K562 (cell line): ENCODE measurements at regions not wholly inside any gene's neighbourhood (a gene's known extent, or its start where the extent isn't known, plus 50 kb on each side); places are given as distances from the start of the nearest gene placed in this dataset.

ENCODE experiments used
- CBFA2T2 ChIP-seq: fragments of 450-650 bp; conservative IDR thresholded peaks from 2 replicates; pipeline ENCODE4 v1.6.1; 2017; ENCODE audit warnings: mild to moderate bottlenecking
- CEBPG ChIP-seq, 3 experiments: fragments of 200-800 bp in 1 of 3; sonication (Bioruptor generic) in 1 of 3; sonication (generic) in 1 of 3; formaldehyde crosslinking in 1 of 3; IDR thresholded peaks in 2 of 3; conservative IDR thresholded peaks in 1 of 3; 2 replicates each; pipeline versions ENCODE4 v1.6.1 to v1.8.0; 2016 to 2022; ENCODE audit warnings: missing compliant biosample characterization in 2 of 3, missing genetic modification characterization in 2 of 3, mild to moderate bottlenecking in 1 of 3, missing genetic modification reagents in 1 of 3
- CREB3L1 ChIP-seq: fragments of 450-650 bp; IDR thresholded peaks from 2 replicates; pipeline ENCODE4 v1.6.1; 2014; ENCODE audit warnings: low read depth, mild to moderate bottlenecking, moderate library complexity, borderline replicate concordance
- FIP1L1 ChIP-seq: fragments of 200-400 bp; formaldehyde crosslinking; IDR thresholded peaks from 2 replicates; pipeline ENCODE4 v1.6.1; 2018; ENCODE audit warnings: mild to moderate bottlenecking, low read depth, low read length; ENCODE audit not compliant: poor library complexity, severe bottlenecking
- HDAC1 ChIP-seq, 2 experiments: fragments of 450-650 bp; IDR thresholded peaks; 2 replicates each; pipeline ENCODE4 v1.6.1; 2016 to 2017; ENCODE audit warnings: inconsistent platforms in 1 of 2, mild to moderate bottlenecking in 1 of 2, moderate library complexity in 1 of 2
- KDM1A ChIP-seq, 2 experiments: fragments of 450-650 bp; IDR thresholded peaks; 2 replicates each; pipeline ENCODE4 v1.6.1; 2016; ENCODE audit warnings: mild to moderate bottlenecking in 2 of 2
- MAFK ChIP-seq: IDR thresholded peaks from 2 replicates; pipeline ENCODE4 v1.6.1; 2011; ENCODE audit warnings: low read length, improper control_type of control experiment
- NBN ChIP-seq: fragments of 450-650 bp; IDR thresholded peaks from 2 replicates; pipeline ENCODE4 v1.6.1; 2016; ENCODE audit warnings: low read depth, mild to moderate bottlenecking
- NR2C1 ChIP-seq, 2 experiments: fragments of 450-650 bp; IDR thresholded peaks; 2 replicates each; pipeline ENCODE4 v1.6.1; 2017; ENCODE audit warnings: mild to moderate bottlenecking in 2 of 2, antibody characterized with exemption in 1 of 2, inconsistent platforms in 1 of 2, missing compliant biosample characterization in 1 of 2, missing genetic modification characterization in 1 of 2
- PKNOX1 ChIP-seq: fragments of 450-650 bp; IDR thresholded peaks from 2 replicates; pipeline ENCODE4 v1.6.1; 2016
- POLR2AphosphoS5 ChIP-seq: IDR thresholded peaks from 2 replicates; pipeline ENCODE4 v1.6.1; 2011; ENCODE audit warnings: mild to moderate bottlenecking, low read depth, low read length, moderate library complexity; ENCODE audit not compliant: control insufficient read depth, insufficient read depth
- RBM34 ChIP-seq: fragments of 200-400 bp; formaldehyde crosslinking; IDR thresholded peaks from 2 replicates; pipeline ENCODE4 v1.6.1; 2018; ENCODE audit warnings: low read length, borderline replicate concordance; ENCODE audit not compliant: insufficient read depth
- SMARCC2 ChIP-seq: fragments of 450-650 bp; IDR thresholded peaks from 2 replicates; pipeline ENCODE4 v1.6.1; 2017; ENCODE audit warnings: antibody characterized with exemption, moderate library complexity, mild to moderate bottlenecking, low read depth
- TF ChIP-seq, protein P1 (sequence below), 2 experiments: fragments of 450-650 bp in 1 of 2; IDR thresholded peaks; 2 replicates each; pipeline ENCODE4 v1.6.1; 2011 to 2017; ENCODE audit warnings: low read depth in 2 of 2, antibody characterized with exemption in 1 of 2, borderline replicate concordance in 1 of 2, low read length in 1 of 2, mild to moderate bottlenecking in 1 of 2, mixed read lengths in 1 of 2; ENCODE audit not compliant: control insufficient read depth in 1 of 2
- TF ChIP-seq, protein P2 (sequence below): fragments of 450-650 bp; IDR thresholded peaks from 2 replicates; pipeline ENCODE4 v1.6.1; 2017; ENCODE audit warnings: antibody characterized with exemption, mild to moderate bottlenecking

DNA sequence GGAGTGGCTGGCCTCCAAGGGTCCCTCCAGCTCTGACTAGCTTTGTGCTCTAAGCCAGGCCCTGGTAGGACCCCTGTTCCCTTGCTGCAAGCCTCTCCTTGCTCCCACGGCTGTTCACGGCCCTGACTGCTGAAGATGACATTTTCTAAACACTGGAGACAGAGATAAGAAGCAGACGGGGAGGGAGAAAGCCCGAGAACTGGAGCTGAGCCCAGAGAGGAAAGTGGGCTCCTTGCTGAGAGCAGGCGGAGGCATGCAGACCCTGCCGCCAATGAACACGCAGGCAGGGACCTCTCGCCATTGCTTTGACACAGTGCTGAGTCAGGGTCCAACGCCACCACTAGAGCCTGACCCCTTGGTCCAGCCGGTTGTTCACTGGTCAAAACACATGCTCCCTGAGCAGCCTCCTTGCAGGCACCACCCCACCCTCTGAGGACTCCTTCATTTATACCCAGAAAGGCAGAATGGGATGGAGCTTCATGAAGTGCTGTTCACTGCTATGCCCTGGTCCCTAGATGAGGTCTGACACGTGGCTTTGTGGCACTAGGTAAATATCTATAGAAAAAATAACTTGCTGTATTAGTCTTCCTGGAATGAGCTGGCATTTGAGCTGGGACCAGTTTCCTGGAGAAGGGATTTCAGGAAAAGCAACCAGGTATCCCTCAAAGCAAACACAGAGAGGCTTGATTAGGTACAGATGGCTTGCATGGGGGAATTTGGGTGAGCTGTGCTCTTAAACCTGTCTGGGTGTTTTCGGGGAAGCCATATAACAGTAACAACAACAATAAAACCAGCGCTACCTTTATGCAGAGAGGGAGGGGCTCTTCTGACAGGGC, 65.7 kb downstream of the MCFD2 start (continued):
- TF ChIP-seq CREB3L1 (peak; percentile 55; the same call in 1 of the 2 replicates), HDAC1 (IDR thresholded peaks at IDR 0.05) (peak in 1 of 2 experiments; percentile 73; a peak in 2 of 4 replicates), CBFA2T2 (peak; percentile 77), MAFK (peak; percentile 76), NBN (peak; percentile 56; the same call in 1 of the 2 replicates), NR2C1 (IDR thresholded peaks at IDR 0.05) (no peak), NR2C1 (tag; IDR thresholded peaks at IDR 0.05) (0 out of 2 replicates have a peak, but pooled peaks have one; percentile 23), PKNOX1 (peak; percentile 55; the same call in 1 of the 2 replicates), KDM1A (IDR thresholded peaks at IDR 0.05) (0 out of 4 replicates have a peak, but pooled peaks of 1 of the 2 experiments have one; percentile 33), POLR2AphosphoS5 (peak; percentile 55; the same call in 1 of the 2 replicates), CEBPG (CRISPR knock-in tag; IDR thresholded peaks at IDR 0.05) (no peak), CEBPG (tag; conservative IDR thresholded peaks at IDR 0.05 in 1 of 2, IDR thresholded peaks at IDR 0.05 in 1 of 2) (no peak), RBM34 (no peak), SMARCC2 (0 out of 2 replicates have a peak, but pooled peaks have one; percentile 52), FIP1L1 (no peak)
- TF ChIP-seq, protein P1, sequence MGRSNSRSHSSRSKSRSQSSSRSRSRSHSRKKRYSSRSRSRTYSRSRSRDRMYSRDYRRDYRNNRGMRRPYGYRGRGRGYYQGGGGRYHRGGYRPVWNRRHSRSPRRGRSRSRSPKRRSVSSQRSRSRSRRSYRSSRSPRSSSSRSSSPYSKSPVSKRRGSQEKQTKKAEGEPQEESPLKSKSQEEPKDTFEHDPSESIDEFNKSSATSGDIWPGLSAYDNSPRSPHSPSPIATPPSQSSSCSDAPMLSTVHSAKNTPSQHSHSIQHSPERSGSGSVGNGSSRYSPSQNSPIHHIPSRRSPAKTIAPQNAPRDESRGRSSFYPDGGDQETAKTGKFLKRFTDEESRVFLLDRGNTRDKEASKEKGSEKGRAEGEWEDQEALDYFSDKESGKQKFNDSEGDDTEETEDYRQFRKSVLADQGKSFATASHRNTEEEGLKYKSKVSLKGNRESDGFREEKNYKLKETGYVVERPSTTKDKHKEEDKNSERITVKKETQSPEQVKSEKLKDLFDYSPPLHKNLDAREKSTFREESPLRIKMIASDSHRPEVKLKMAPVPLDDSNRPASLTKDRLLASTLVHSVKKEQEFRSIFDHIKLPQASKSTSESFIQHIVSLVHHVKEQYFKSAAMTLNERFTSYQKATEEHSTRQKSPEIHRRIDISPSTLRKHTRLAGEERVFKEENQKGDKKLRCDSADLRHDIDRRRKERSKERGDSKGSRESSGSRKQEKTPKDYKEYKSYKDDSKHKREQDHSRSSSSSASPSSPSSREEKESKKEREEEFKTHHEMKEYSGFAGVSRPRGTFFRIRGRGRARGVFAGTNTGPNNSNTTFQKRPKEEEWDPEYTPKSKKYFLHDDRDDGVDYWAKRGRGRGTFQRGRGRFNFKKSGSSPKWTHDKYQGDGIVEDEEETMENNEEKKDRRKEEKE (IDR thresholded peaks at IDR 0.05; ENCODE audit: borderline replicate concordance in 1 of 2, control insufficient read depth in 1 of 2, low read depth in 2 of 2, low read length in 1 of 2), result no peak
- TF ChIP-seq, protein P2, sequence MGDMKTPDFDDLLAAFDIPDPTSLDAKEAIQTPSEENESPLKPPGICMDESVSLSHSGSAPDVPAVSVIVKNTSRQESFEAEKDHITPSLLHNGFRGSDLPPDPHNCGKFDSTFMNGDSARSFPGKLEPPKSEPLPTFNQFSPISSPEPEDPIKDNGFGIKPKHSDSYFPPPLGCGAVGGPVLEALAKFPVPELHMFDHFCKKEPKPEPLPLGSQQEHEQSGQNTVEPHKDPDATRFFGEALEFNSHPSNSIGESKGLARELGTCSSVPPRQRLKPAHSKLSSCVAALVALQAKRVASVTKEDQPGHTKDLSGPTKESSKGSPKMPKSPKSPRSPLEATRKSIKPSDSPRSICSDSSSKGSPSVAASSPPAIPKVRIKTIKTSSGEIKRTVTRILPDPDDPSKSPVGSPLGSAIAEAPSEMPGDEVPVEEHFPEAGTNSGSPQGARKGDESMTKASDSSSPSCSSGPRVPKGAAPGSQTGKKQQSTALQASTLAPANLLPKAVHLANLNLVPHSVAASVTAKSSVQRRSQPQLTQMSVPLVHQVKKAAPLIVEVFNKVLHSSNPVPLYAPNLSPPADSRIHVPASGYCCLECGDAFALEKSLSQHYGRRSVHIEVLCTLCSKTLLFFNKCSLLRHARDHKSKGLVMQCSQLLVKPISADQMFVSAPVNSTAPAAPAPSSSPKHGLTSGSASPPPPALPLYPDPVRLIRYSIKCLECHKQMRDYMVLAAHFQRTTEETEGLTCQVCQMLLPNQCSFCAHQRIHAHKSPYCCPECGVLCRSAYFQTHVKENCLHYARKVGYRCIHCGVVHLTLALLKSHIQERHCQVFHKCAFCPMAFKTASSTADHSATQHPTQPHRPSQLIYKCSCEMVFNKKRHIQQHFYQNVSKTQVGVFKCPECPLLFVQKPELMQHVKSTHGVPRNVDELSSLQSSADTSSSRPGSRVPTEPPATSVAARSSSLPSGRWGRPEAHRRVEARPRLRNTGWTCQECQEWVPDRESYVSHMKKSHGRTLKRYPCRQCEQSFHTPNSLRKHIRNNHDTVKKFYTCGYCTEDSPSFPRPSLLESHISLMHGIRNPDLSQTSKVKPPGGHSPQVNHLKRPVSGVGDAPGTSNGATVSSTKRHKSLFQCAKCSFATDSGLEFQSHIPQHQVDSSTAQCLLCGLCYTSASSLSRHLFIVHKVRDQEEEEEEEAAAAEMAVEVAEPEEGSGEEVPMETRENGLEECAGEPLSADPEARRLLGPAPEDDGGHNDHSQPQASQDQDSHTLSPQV, result peak; percentile 92
